ENCODE measurements at regions not wholly inside any gene's neighbourhood (a gene's known extent, or its start where the extent isn't known, plus 50 kb on each side); places are given as distances from the start of the nearest gene placed in this dataset.
"Not testable (repeated sequence)": the region's sequence is repeated elsewhere in the genome, so short reads cannot be mapped to it uniquely, and the experiment has no call there.

GRCh38 chr1:166701603-166702100 lies 137.6 kb upstream of the POGK start:
- no peak for DNase-seq

- no peak for DNase-seq
Observed at GRCh38 chr1:166703141-166703540, 136.1 kb upstream of the POGK start.

- DNase-seq: no peak
Observed at GRCh38 chr1:166703726-166704462, 135.4 kb upstream of the POGK start.

GRCh38 chr1:166705376-166706289 lies 133.6 kb upstream of the POGK start:
- DNase-seq: no peak

- DNase-seq: no peak
Observed at GRCh38 chr1:166716620-166717019, 122.7 kb upstream of the POGK start.

- no peak for DNase-seq
Observed at GRCh38 chr1:166721145-166721544, 118.1 kb upstream of the POGK start.

- DNase-seq: no peak
Observed at GRCh38 chr1:166730299-166730888, 108.9 kb upstream of the POGK start.

- no peak for DNase-seq
Observed at GRCh38 chr1:166738140-166738539, 101.1 kb upstream of the POGK start.

GRCh38 chr1:166738873-166739272 lies 100.4 kb upstream of the POGK start:
- DNase-seq: no peak

- no peak for DNase-seq
Observed at GRCh38 chr1:166740668-166741276, 98.5 kb upstream of the POGK start.

- DNase-seq: no peak
Observed at GRCh38 chr1:166763318-166763717, 76.0 kb upstream of the POGK start.

GRCh38 chr1:166766942-166767341 lies 72.3 kb upstream of the POGK start:
- no peak for DNase-seq

GRCh38 chr1:166784646-166785045 lies 54.6 kb upstream of the POGK start:
- not testable (repeated sequence) for DNase-seq

- DNase-seq: no peak
Observed at GRCh38 chr1:166785987-166786386, 53.3 kb upstream of the POGK start.

GRCh38 chr1:166789286-166789685 lies 50.0 kb upstream of the POGK start:
- DNase-seq: no peak

Measured in stimulated activated naive CD4-positive, alpha-beta T cell (primary cell).